Tibial nerve (tissue), 4 donors: ENCODE measurements at regions not wholly inside any gene's neighbourhood (a gene's known extent, or its start where the extent isn't known, plus 50 kb on each side); places are given as distances from the start of the nearest gene placed in this dataset.

Experiments used
- DNase-seq, 2 donors: peaks; one replicate each; pipeline ENCODE4 v3.0.0-alpha.2; 2019; ENCODE audit warnings: low spot score in 2 of 2
- H3K27ac ChIP-seq, 4 donors: fragments of 200-600 bp; sonication (generic) in 3 of 4; one replicate each; pipeline ENCODE4 v1.5.1; 2017 to 2019; ENCODE audit warnings: mild to moderate bottlenecking in 1 of 4
- H3K27me3 ChIP-seq, 2 donors: fragments of 200-600 bp; sonication (generic) in 1 of 2; one replicate each; pipeline versions ENCODE4 v1.5.1 to v1.6.0; 2017 to 2019
- H3K36me3 ChIP-seq, 3 donors: fragments of 200-600 bp; sonication (generic); one replicate each; pipeline ENCODE4 v1.5.1; 2018 to 2019
- H3K4me1 ChIP-seq, 4 donors: fragments of 200-600 bp; sonication (generic) in 3 of 4; one replicate each; pipeline ENCODE4 v1.5.1; 2017 to 2019
- H3K4me3 ChIP-seq, 4 donors: fragments of 200-600 bp; sonication (generic) in 3 of 4; one replicate each; pipeline ENCODE4 v1.5.1; 2017 to 2019; ENCODE audit warnings: mild to moderate bottlenecking in 1 of 4, moderate library complexity in 1 of 4
- H3K9me3 ChIP-seq, 4 donors: fragments of 200-600 bp; sonication (generic) in 3 of 4; one replicate each; pipeline ENCODE4 v1.5.1; 2017 to 2019
- CTCF ChIP-seq, 5 experiments: fragments of 200-600 bp in 3 of 5; fragments of 450-650 bp in 2 of 5; sonication (generic) in 3 of 5; IDR thresholded peaks; one replicate each; pipeline ENCODE4 v1.5.1; 2016 to 2019; ENCODE audit warnings: antibody characterized with exemption in 5 of 5, mild to moderate bottlenecking in 3 of 5, moderate library complexity in 2 of 5
- EP300 ChIP-seq, 2 donors: sonication (generic); formaldehyde crosslinking; IDR thresholded peaks; one replicate each; pipeline ENCODE4 v1.6.1; 2017; ENCODE audit warnings: antibody characterized with exemption in 2 of 2, mild to moderate bottlenecking in 1 of 2
- POLR2A ChIP-seq, 2 donors: fragments of 450-650 bp; IDR thresholded peaks; one replicate each; pipeline ENCODE4 v1.6.1; 2017; ENCODE audit warnings: antibody characterized with exemption in 2 of 2, mild to moderate bottlenecking in 2 of 2, moderate library complexity in 2 of 2
- WGBS, 2 donors: methylation state at CpG; one replicate each; pipeline ENCODE4 v1.1.5; 2018; 5-methylcytosine and 5-hydroxymethylcytosine counted together

GRCh38 chr4:183383606-183384005 lies 60.8 kb upstream of the CDKN2AIP start:
- Histone ChIP-seq H3K4me1 (no peaks in the 10 kb centered on the region), H3K27me3 (no peaks in the 10 kb centered on the region), H3K9me3 (peaks cover 0 to 23% (median 0%) of the 10 kb centered on the region in 4 donors), H3K36me3 (peaks cover 0 to 4% (median 0%) of the 10 kb centered on the region in 3 donors), H3K4me3 (no peak overlapping the region), H3K27ac (no peak overlapping the region)
- DNase-seq: no peak
- WGBS, 2 donors: 63 to 79% methylated on average over 3 to 4 of the region's 7 CpGs
- no peak for TF ChIP-seq CTCF (IDR thresholded peaks at IDR 0.05)
- TF ChIP-seq EP300 (IDR thresholded peaks at IDR 0.05): no peak
- no peak for TF ChIP-seq POLR2A (IDR thresholded peaks at IDR 0.05)

- TF ChIP-seq POLR2A (IDR thresholded peaks at IDR 0.05): no peak
- TF ChIP-seq EP300 (IDR thresholded peaks at IDR 0.05): no peak
- no peak for TF ChIP-seq CTCF (IDR thresholded peaks at IDR 0.05)
- 78 to 83% methylated on average over 1 of the region's 1 CpG for WGBS, 2 donors
- Histone ChIP-seq H3K4me3 (no peak overlapping the region), H3K27me3 (no peaks in the 10 kb centered on the region), H3K27ac (no peak overlapping the region), H3K4me1 (no peaks in the 10 kb centered on the region), H3K36me3 (peaks cover 0 to 4% (median 0%) of the 10 kb centered on the region in 3 donors), H3K9me3 (peaks cover 0 to 17% (median 0%) of the 10 kb centered on the region in 4 donors)
- DNase-seq: no peak
Observed at GRCh38 chr4:183384516-183384915, 59.9 kb upstream of the CDKN2AIP start.

GRCh38 chr4:183384983-183385382 lies 59.5 kb upstream of the CDKN2AIP start:
- no peaks in the 10 kb centered on the region for H3K4me1 ChIP-seq
- H3K27ac ChIP-seq: no peak overlapping the region
- H3K9me3 ChIP-seq: peaks cover 0 to 17% (median 0%) of the 10 kb centered on the region in 4 donors
- WGBS, 2 donors: 79 to 83% methylated on average over 7 of the region's 7 CpGs
- no peak for DNase-seq
- TF ChIP-seq POLR2A (IDR thresholded peaks at IDR 0.05) (no peak), EP300 (IDR thresholded peaks at IDR 0.05) (no peak), CTCF (IDR thresholded peaks at IDR 0.05) (no peak)
- H3K4me3 ChIP-seq: no peak overlapping the region
- peaks cover 0 to 4% (median 0%) of the 10 kb centered on the region in 3 donors for H3K36me3 ChIP-seq
- no peaks in the 10 kb centered on the region for H3K27me3 ChIP-seq

- Histone ChIP-seq H3K9me3 (peaks cover 0 to 17% (median 0%) of the 10 kb centered on the region in 4 donors), H3K27me3 (no peaks in the 10 kb centered on the region), H3K4me1 (no peaks in the 10 kb centered on the region), H3K36me3 (peaks cover 0 to 4% (median 0%) of the 10 kb centered on the region in 3 donors), H3K27ac (no peak overlapping the region), H3K4me3 (no peak overlapping the region)
- TF ChIP-seq EP300 (IDR thresholded peaks at IDR 0.05) (no peak), CTCF (IDR thresholded peaks at IDR 0.05) (no peak), POLR2A (IDR thresholded peaks at IDR 0.05) (no peak)
- WGBS, 2 donors: 75 to 78% methylated on average over 7 of the region's 7 CpGs
- DNase-seq: no peak
Observed at GRCh38 chr4:183388021-183388420, 56.4 kb upstream of the CDKN2AIP start.

GRCh38 chr4:183388777-183389176 lies 55.7 kb upstream of the CDKN2AIP start:
- Histone ChIP-seq H3K4me3 (no peak overlapping the region), H3K9me3 (peaks cover 0 to 13% (median 0%) of the 10 kb centered on the region in 4 donors), H3K36me3 (peaks cover 0 to 4% (median 0%) of the 10 kb centered on the region in 3 donors), H3K4me1 (no peaks in the 10 kb centered on the region), H3K27me3 (no peaks in the 10 kb centered on the region), H3K27ac (no peak overlapping the region)
- DNase-seq: no peak
- 70 to 87% methylated on average over 6 of the region's 6 CpGs for WGBS, 2 donors
- TF ChIP-seq EP300 (IDR thresholded peaks at IDR 0.05) (no peak), POLR2A (IDR thresholded peaks at IDR 0.05) (no peak), CTCF (IDR thresholded peaks at IDR 0.05) (no peak)
